Activated CD4-positive, alpha-beta T cell treated with anti-CD3 and anti-CD28 coated beads, Interleukin-2, Interleukin-4, amounts not matched to agents 100 ng/mL and 50 ng/mL, durations not matched to agents 16 hours and 8 hours (primary cell): ENCODE measurements at regions not wholly inside any gene's neighbourhood (a gene's known extent, or its start where the extent isn't known, plus 50 kb on each side); places are given as distances from the start of the nearest gene placed in this dataset.
"Not testable (repeated sequence)": the region's sequence is repeated elsewhere in the genome, so short reads cannot be mapped to it uniquely, and the experiment has no call there.

ENCODE experiments used
- DNase-seq: peaks from one replicate; pipeline ENCODE4 v3.0.0-alpha.2; 2020; ENCODE audit warnings: low spot score

DNA sequence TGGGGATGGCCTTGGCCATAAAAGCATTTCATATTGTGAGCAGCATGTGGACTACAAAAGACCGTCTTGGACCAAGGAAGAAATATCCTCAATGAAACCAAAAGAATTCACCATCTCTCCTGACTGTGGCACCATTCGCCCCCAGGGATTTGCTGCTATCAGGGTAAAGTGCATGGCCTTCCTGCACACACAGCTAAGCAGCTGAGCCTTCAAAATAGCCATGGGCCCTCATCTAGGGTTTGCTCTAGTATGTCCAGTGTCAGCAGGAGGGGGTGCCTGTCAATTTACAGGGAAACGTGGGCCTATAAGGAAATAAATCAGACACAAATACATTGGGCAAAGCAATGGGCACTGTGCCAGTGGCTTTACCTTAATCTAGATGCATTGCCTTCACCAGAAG is 296.6 kb upstream of the NBPF12 start:
- DNase-seq = not testable (repeated sequence)

DNA sequence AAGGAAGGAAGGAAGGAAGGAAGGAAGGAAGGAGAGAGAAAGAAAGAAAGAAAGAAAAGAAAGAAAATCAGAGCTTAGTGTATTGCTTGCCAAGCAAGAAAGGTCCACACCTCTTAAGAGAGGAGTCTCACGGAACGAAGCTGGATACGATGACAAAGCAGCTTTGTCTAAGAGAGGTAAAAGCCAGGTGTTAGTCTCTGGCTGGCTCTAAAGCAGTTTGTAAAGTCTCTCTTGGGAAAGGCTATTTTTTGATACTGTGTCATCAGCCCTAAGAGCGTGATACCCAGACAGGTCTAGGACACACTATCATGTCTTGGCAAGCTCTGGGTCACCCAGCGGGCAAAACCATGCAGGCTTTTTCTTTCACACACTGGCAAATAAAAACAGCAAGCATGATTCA is 297.5 kb upstream of the NBPF12 start:
- not testable (repeated sequence) for DNase-seq

DNA sequence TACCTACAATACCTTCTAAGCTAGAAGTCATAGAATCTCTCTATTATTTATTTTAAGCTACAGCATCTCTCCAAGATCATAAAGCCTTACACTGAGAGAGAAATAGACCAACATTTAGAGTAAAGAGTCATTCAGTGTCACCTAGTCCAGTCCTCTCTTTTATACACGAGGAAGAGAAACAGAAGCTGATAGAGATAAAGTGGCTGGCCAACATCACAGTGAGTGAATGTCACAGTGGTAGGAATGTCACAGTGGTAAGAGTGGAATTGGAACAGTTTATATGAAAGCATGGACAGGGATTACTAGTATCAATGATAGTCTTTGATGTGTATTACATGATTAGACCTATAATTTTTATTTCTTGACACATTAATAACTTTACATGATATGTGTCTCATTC is 307.8 kb upstream of the NBPF12 start:
- not testable (repeated sequence) for DNase-seq

DNA sequence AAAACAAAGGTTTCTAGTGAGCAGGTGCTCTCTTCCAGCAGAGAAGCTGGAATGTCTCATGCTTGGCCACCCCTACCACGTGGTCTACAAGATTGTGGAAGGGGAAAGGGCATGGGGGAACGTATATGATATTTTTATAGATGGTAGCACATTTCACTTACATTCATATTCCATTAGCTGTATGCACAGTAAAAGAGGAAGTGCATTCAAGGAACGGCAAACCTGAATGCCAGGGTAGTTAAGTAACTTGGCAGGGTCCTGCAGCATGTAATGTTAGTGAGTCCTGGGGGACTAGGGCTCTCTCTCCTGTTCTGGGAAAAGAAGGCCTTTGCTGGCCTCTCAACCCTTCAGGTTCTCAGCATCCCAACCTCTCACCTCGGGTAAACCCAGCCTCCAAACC is 319.5 kb upstream of the NBPF12 start:
- DNase-seq = not testable (repeated sequence)

DNA sequence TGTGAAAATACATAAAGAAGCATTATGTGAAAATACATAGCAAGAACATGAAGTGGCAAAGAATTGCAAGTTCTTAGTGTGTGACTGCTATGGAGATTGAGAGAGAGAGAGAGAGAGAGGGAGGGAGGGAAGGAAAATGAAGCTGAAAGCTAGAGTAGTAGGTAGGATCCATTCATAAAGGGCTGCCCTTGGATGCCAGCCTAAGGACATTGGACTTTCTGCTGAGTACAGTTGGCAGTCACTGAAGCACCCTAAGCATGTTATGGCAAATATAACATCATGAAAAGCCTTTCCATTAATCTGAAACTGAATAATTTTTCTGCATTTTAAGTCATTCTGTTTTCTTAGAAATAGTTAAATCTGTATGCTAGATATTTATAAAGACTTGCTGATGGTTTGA is 333.4 kb upstream of the NBPF12 start:
- DNase-seq = not testable (repeated sequence)

DNA sequence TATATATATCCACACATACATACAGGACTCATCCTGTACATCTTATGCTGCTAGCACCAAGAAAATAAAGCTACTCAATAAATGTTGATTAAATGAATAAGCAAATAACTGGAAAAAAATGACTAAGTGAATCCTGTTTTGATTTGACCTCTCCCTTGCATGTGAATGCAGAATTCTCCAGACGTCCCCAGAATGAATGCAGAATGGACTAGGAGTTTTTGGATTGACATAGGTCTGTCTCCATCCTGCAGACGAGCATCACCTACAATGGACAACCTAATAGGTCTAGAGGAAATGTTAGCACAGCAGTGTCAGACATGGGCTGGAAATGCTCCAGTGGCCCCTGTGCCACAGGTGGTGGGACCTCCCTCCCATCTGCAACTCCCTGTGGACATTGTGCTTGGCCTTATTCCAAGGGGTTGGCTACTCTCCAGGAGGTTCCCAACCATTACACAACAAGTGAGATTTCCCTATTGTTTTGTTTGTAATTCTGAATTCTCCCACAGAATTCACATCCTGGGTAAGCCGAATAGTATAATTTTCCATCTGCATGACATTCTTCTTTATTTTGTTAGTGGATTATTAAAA is 337.3 kb upstream of the NBPF12 start:
- not testable (repeated sequence) for DNase-seq

DNA sequence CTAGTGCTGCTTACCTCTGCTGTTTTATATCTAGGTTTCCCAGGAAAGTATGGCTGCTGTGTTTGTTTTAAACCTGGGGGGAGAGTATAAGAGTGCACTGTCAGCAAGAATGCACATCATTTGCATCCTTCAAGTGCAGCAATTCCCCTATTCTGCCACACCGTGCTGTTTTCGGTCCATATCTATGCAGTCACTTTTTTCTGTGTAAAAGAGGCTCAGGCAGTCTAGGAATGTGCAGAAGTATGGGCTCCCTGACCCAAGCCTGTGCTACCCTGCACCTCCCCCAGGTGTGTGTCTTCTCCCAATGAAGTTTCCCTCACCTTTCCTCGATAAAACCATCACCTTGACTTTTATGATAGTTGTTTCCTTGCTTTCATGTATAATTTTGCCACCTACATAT is 338.2 kb upstream of the NBPF12 start:
- not testable (repeated sequence) for DNase-seq

DNA sequence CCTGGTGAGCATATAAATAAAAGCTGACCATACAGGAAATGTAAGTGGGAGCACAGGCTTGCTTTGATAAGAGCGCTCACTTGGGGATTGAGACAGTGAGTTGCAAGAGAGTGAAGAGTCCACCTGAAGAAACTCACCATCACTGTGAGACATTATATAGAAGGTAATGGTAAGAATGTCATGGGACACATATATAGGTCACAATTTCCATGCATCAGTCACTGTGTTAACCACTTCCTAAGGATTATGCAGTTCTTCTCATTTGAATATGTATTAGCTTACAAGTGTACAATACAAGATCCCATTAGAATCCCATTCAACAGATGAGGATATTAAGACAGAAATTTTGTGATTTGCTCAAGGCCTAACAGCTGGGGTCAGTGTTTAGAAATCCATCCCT is 352.4 kb upstream of the NOTCH2NLA start:
- DNase-seq = not testable (repeated sequence)

DNA sequence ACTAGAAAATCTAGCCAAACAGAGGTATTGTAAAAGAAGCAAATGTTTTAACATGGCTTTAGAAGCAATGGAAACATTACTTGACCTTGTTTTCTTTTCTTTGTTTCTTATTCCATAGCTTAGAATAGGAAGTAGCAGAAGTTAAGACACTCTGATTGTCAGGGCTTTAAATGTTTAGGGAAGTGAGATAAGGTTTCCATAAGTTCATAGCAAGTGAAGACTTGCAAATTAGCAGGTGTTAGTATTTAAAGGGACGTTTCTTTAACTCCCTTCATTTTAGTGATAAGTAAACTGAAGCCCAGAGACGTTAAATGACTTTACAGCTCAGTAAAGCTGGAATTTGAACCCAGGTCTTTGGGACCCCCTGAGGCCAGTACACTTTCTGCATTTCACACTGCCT is 338.7 kb upstream of the NOTCH2NLA start:
- not testable (repeated sequence) for DNase-seq

DNA sequence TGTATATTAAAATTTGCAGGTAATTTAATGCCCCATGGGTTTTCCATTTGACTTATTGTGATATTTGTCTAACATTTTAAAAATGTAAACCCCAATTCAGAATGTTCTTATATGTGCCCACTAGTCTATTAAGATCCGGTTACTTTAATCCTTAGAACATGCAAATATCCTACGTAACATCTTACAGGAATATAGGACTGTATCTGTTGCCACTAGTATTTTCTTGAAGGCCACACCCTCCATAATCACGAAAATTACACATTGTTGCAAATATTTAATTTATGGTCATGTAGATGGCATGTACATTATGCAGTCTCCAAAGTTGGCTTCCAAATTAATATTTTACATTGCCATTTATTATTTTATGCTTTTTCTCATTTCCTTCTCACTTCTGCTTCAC is 329.2 kb upstream of the NOTCH2NLA start:
- not testable (repeated sequence) for DNase-seq

DNA sequence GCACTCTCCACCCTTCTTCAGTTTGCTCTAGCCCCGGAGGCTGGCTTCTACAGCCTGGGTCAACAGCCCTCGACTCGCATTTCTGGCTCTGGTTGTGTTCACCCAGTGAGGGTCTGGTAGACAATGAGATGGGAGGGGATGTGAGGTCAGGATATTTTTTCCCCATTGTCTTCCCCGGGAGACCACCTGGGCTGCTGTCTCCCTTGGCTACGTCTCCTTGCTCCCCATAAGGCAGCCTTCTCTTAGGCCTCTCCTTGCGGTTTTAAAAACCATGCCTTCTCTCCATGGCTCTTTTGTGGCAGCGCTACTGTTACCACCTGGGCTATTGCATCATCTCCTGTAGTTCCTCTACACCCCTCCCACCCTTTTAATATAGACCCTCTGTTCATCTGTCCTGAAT is 327.6 kb upstream of the NOTCH2NLA start:
- not testable (repeated sequence) for DNase-seq

DNA sequence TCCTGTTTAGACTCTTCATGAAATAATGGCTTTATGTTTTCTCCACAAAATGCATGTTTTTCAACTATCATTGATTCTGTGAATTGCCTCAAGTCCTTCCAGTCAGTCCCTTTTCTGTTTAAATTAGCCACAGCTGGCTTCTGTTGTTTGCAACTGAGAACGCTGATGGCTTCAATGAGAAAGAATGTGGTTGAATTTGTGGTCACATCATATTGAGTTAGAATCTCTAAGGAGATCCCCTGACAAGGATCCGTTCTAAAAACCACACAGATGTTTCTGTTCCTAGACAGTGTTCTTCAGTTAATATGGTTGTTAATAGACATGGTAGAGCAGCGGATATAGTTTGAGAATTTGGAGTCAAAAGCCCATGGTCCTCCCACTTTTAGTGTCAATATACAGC is 323.6 kb upstream of the NOTCH2NLA start:
- not testable (repeated sequence) for DNase-seq

DNA sequence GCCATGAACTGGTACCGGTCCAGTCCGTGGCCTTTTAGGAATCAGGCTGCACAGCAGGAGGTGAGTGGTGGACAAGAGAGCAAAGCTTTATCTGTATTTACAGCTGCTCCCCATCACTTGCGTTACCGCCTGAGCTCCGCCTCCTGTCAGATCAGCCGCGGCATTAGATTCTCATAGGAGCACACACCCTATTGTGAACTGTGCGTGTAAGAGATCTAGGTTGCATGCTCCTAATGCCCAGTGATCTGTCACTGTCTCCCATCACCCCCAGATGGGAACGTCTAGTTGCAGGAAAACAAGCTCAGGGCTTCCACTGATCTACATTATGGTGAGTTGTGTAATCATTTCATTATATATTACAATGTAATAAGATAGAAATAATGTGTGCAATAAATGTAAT is 319.9 kb upstream of the NOTCH2NLA start:
- DNase-seq = not testable (repeated sequence)

DNA sequence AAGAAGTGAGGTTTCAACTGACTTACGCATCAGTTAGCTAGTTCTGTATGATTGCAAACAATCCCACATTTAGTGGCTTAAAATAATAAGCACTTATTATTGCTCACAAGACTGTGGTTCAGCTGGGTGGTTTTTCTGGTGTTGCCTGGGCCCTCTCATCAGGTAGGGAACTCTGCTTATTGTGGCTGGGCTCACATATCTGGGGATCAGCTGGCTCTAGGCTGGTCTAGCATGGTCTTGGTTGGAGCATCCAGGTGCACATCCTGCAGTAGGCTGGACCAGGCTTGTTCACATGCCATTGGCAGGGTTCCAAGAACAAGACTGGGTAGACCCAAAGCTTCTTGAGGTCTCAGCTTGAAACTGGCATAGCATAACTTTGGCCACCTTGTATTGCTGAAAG is 317.4 kb upstream of the NOTCH2NLA start:
- not testable (repeated sequence) for DNase-seq

DNA sequence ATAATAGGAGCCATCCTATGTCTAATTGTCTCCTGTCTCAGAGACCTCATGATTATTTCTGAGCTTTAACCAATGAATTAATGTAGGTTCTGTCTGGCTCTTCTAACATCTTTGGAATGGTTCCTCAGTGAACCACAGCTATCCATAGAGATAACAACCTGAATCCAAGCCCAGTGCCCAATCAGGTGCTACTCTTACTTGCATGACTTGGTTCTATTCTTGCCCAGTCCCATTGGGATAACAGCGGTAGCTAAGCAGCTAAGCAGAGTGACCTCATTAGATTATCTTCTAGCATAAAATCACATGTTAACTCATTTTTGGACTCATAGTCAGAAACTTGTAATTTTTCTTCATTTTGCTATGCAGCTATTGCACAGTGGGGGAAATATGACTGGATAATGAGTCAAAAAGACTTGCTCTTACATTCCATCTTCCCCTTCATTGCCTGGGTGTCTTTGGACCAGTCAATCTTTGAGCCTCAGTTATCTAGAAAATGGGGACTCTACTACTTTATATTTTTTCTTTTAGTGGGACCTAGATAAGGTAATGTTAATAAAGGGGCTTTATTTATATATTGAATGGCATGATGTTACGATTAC is 309.1 kb upstream of the NOTCH2NLA start:
- not testable (repeated sequence) for DNase-seq

DNA sequence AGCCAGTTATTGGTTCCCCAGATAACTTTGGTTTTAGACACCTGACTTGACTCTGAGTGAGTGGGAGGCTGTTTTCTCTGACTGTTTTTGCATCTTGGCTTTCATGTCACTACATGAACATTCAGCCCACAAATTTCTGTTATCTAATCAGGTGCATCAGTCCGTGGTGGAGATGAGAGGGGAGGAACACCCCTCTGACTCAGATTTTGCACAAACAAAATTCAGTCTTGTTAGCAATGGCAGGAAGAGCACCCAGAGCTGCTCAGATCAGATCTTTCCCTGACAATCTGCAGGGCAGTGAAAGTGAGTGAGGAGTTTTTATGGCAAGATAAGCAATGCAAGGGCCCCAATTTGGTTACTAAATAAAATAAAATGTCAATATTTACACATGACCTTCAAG is 307.2 kb upstream of the NOTCH2NLA start:
- not testable (repeated sequence) for DNase-seq

DNA sequence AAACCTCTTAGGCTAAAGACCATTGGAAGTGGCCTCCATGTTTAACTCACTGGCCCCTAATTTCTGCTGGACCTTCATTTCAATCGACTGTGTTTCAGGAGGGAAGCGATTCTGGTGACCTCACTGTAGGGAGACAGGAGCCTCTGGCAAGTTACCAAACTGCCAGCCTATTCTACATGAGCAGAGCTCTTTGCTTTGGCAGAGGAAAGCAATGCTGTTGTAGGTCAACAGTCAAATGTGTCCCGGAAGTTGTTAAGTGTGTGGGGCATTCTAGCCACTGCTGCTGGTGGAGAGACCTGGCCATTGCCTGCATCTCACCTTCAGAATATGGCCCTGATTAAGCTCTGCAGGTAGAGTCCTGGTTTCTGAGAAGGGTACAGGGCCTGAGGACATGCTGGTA is 306.8 kb upstream of the NOTCH2NLA start:
- not testable (repeated sequence) for DNase-seq

DNA sequence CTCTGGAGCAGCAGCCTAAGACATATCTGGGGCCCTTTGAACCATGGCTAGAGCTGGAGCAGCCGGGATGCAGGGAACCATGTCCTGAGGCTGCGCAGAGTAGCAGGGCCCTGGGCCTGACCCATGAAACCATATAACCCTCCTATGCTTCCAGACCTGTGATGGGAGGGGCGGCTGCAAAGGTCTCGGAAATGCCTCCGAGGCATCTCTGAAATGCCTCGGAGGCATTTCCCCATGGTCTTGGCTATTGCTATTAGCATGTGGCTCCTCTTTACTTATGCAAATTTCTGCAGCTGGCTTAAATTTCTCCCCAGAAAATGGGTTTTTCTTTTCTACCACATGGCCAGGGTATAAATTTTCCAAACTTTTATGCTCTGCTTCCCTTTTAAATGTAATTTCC is 302.1 kb upstream of the NOTCH2NLA start:
- not testable (repeated sequence) for DNase-seq

DNA sequence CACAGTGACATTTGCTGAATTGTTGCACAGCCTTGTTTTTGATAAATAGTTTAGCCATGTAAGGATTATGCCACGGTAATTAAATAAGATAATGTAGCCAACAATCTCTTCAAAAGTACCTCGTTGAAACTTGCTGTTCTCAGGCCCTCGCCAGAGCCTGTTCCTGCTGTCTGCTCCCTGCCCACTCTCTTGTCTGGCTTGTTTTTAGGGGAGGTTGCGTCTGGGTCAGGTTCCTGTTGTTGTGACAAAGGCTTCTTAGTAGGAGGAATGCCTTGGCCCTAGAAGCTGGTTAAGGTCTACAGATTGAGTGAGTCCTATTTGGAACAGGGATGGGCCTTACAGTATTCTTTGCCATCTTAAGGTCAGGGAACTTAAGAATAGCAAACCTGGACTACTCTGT is 294.0 kb upstream of the NOTCH2NLA start:
- not testable (repeated sequence) for DNase-seq

DNA sequence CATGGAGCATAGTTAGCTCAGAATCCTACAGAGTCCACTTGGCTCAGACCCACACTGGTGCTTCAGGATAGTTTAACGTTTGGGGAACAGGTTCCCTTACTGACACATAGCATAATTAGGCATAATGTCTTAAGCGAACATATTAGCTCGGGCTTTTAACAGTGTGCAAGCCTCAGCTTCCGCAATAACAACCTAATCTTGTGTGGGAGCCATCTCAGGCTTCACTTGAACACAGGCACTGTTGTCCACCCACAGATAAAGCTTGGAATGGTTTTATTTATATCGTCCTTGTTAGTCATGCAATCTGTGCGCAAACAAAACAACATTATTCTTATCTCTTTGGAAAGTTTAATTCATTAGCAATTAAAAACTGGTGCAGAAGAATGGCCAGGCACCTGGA is 293.5 kb upstream of the NOTCH2NLA start:
- not testable (repeated sequence) for DNase-seq

DNA sequence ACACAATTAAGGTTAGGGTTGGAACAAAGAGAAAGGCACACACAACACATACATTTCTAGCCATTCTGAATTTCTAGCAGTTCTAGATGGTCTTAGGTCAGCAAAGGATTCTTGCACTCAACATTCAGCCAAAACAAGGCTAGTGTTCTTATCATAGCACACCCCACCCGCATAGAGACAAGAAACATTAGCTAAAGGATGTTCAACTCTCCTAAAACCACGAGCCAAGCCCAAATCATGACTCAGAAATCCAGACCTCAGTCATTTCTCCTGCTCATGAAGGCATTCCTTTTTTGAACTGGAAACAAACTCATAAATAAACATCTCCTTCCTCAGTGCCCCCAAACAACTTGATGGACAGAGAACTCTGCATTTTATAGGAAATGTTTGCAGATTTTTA is 293.0 kb upstream of the NOTCH2NLA start:
- DNase-seq = not testable (repeated sequence)

DNA sequence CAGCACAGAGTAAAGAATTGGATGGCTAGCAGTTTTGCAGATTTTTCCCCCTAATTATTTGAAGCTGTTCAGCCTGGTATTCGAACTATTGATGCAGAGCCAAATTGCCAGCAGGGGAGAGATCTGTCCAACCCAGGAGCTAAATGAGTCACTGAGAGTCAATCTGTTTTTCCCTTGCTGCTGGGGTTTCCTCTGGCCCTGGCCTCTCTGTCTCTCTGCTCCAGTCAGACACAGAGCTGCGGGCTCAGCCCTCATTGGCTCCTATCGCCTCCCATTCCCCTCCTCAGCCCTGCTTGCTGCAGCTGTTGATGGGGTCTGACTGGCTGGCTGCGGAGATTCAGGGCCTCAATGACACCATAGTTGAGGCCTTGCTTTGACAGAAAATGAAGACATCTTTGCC is 284.9 kb upstream of the NOTCH2NLA start:
- DNase-seq = not testable (repeated sequence)

DNA sequence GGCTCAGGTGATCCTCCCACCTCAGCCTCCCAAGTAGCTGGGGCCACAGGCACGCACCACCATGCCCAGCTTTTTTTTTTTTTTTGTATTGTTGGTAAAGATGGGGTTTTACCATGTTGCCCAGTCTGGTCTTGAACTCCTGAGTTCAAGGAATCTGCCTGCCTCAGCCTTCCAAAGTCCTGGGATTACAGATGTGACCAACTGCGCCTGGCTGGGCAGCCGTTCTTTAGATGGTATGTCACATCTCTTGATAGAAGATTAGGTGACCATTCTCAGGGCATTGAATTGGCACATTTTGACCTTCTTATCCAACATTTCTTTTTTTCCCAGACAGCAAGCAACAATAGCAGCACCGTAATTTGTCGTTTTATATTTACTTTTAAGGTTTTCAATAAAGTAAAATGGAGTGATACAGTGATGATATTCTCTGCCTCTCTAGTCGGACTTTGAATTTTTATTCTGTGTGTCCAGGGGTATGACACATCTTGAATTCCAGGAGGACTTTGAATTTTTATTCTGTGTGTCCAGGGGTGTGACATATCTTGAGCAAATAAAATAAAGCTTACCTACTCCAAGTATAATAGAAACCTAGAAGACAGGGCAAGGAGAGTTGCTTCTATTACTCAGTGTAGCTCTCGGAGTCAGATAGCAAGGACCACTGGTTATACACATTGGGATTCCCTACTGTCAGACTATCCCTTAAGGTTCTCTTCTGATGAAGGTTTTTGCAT is 282.4 kb upstream of the NOTCH2NLA start:
- not testable (repeated sequence) for DNase-seq
